GM12873 (cell line): ENCODE measurements at regions not wholly inside any gene's neighbourhood (a gene's known extent, or its start where the extent isn't known, plus 50 kb on each side); places are given as distances from the start of the nearest gene placed in this dataset.

Source experiments
- TF ChIP-seq, protein P1 (sequence below): IDR thresholded peaks from 2 replicates; pipeline ENCODE4 v1.5.1; 2012; ENCODE audit warnings: low read depth, mild to moderate bottlenecking, moderate library complexity, low read length, control low read depth; ENCODE audit not compliant: insufficient read depth; ENCODE audit errors: missing control alignments

DNA sequence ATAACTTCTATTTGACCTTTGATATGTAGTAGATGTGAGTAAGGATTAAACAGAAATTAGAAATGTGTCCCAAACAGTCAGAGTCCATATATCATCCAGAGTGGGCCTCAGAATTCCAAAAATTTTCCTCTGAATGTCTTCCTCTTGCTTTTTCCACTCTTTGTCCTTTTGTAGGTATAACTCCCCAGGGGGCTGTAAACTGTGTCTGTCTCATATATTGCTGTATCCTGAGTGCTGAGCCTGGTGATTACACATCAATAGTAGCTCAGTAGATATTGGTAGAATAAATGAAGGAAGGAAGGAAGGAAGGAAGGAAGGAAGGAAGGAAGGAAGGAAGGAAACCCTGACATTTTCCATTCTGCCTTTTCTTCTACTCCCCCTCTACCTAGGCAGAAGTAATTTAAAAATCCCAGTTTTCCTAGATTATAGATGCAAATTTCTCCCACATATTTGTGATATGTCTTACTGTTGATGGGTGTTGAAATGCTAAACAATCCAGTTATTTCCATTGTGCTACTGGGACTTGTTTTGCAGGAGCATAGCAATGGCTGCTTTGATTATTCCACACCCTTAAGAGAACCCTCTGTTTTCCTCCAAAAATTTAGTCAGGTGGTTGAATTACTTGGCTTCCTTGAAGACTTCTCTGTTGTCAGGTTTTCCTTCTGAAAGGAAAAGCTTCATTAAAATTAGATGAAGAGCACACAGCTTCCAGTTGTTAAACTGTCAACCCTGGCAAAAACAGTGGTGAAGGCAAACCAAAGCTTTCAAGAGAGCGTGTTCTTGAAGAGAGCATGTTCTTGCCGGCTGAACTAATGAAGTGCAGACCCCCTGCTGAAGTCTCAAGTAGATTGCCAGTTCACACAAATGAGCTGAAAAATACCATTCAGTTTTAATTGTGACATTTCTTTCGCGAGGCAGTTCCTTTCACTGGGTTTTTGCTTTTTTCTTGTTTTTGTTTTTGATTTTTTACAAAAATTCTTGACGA, 147.8 kb downstream of the KCNE4 start:
- TF ChIP-seq, protein P1, sequence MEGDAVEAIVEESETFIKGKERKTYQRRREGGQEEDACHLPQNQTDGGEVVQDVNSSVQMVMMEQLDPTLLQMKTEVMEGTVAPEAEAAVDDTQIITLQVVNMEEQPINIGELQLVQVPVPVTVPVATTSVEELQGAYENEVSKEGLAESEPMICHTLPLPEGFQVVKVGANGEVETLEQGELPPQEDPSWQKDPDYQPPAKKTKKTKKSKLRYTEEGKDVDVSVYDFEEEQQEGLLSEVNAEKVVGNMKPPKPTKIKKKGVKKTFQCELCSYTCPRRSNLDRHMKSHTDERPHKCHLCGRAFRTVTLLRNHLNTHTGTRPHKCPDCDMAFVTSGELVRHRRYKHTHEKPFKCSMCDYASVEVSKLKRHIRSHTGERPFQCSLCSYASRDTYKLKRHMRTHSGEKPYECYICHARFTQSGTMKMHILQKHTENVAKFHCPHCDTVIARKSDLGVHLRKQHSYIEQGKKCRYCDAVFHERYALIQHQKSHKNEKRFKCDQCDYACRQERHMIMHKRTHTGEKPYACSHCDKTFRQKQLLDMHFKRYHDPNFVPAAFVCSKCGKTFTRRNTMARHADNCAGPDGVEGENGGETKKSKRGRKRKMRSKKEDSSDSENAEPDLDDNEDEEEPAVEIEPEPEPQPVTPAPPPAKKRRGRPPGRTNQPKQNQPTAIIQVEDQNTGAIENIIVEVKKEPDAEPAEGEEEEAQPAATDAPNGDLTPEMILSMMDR, result no peak

DNA sequence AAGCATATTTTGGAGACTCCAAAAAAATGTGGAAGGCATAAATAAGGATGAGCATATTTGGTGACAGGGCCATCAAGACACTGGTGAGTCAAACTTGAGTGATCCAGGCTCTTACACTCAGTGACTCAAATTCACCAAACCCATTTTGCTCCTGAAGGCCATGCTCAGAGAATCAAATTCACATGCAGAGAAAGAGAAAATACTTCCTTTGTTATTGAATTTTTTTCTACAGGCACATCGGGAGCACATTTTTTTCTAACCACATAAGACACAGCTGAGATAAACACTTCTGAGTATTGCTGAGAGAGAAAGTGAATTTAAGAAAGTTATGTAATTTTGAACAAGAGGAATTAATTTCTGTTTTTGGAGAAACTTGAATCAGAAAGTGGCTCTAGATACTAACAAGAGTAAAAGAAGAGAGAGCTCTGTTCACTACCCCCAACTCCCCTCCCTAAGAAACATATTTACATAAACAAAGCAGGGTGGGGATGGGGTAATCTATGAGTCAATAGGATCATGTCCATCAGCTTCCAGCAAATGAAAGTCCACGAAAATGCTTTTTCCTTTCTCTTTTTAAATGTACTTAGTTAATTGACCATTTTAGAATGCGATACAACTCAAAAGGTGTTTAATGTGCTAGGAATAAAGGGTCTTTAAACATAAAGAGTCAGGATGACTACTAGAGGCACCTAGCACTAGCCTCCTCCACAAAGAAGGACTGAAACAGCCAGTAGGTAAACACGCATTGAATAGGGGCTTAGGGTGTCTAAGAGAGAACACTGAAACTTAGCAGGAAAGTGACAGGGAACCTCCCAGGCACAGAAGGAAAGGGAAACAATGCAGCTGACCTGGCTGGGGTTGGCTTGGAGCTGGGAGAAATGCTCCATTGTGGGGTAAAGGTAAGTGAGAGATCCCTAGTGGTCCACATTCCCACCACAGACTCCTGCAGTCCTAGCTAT, 152.3 kb downstream of the KCNE4 start:
- TF ChIP-seq, protein P1, result no peak

DNA sequence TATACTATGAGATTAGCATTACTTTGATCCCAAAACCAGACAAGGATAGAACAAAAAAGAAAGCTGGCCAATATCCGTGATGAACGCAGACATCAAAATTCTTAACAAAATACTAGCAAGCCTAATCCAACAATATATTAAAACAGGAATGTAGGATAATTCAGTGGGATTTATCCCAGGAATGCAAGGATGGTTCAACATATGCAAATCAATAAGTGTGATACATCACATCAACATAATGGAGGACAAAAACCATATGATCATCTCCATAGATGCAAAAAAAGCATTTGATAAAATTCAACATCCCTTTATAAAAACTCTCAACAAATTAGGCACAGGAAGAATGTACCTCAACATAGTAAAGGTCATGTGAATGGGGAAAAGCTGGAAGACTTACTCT, 158.5 kb downstream of the KCNE4 start:
- TF ChIP-seq, protein P1, result no peak

DNA sequence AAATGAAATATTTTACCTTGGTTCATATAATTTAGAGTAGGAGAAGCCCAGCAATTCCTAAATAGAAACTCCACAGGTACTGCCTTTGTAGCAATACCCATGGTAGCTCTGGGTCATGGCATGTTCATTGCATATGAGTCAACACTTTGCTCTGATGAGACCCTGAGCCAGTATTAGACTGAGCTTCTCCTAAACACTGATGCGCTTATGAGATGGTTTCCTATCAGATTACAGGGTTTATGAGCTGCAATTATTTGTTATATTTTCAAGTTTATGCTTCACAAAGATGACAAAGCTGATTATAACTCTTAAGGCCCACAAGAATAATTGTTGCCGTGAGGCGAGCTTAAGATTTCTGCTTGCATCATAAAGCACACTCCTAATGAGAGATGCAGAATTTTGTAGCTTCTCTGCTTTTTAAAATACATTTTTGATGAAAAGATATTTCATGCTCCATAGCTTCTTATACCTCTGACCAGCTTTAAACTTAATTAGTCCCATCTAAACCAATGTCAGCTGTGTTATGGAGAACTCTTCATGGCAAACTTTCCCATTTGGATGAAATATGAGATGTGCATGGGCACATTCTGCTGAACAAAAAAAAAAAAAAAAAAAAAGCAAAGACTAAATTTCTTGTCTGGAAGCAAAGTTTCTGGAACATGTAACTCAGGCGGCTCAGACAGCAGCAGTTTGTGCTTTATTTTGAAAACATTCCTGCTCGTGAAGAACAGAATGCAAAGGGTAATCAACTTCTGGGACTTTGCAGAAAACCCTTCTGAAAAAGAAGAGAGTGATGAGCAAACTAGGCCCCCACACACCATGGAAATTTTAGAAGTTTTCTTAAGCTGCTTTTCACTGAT, 162.6 kb downstream of the KCNE4 start:
- TF ChIP-seq, protein P1, result no peak

DNA sequence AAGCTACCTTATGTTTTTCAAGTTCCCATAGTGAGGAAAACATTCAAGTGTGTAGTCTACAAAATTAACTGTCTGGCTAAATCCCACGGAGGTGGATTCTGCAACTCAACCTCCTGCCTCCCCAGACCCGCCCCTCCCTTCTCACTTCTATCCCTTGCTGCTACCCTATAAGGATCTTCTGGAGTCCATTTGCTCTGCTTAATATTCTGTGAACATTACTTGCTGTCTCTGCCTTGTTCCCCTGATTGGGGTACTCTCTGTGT, 163.2 kb downstream of the KCNE4 start:
- TF ChIP-seq, protein P1, result no peak

DNA sequence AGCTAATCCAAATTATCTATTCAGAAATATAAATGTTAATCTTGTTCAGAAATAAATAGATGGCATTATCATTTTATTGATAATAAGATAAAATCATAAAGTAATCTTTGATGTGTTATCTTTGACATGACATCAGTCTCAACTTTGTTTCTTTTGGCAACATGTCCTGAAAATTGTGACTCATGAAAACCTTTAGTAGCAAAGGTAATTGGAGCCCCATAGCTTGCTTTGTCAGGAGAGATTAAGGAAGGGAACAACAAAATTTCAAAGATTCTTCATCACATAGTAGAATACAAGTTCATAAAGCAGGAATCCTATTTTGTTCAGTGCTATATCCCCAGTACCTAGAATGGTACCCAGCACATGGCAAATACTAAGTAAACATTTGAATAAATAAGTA, 165.4 kb downstream of the KCNE4 start:
- TF ChIP-seq, protein P1, result no peak
